Hematopoietic multipotent progenitor cell treated with erythropoietin and hydrocortisone succinate and interleukin-3 and kit ligand, for 8 days (in vitro differentiated cells): ENCODE measurements at regions not wholly inside any gene's neighbourhood (a gene's known extent, or its start where the extent isn't known, plus 50 kb on each side); places are given as distances from the start of the nearest gene placed in this dataset.
"Not testable (repeated sequence)": the region's sequence is repeated elsewhere in the genome, so short reads cannot be mapped to it uniquely, and the experiment has no call there.

ENCODE experiments used
- DNase-seq: peaks from one replicate; pipeline ENCODE4 v3.0.0-alpha.2; 2015

GRCh38 chr16:63652091-63652490 is 1469.8 kb downstream of the CDH11 start:
- no peak for DNase-seq

- DNase-seq: no peak
Measured at GRCh38 chr16:63650550-63650949, 1471.3 kb downstream of the CDH11 start.

GRCh38 chr16:63633706-63634445 is 1488.0 kb downstream of the CDH11 start:
- DNase-seq: not testable (repeated sequence)

GRCh38 chr16:63629272-63629671 is 1492.6 kb downstream of the CDH11 start:
- DNase-seq: no peak

GRCh38 chr16:63628812-63629211 is 1493.1 kb downstream of the CDH11 start:
- no peak for DNase-seq

GRCh38 chr16:63625126-63625525 is 1496.7 kb downstream of the CDH11 start:
- DNase-seq: no peak

GRCh38 chr16:63623551-63624039 is 1498.3 kb downstream of the CDH11 start:
- no peak for DNase-seq

GRCh38 chr16:63618896-63619485 is 1502.9 kb downstream of the CDH11 start:
- DNase-seq: no peak

- no peak for DNase-seq
Measured at GRCh38 chr16:63617990-63618763, 1503.7 kb downstream of the CDH11 start.

- DNase-seq: no peak
Measured at GRCh38 chr16:63617047-63617989, 1504.5 kb downstream of the CDH11 start.

GRCh38 chr16:63614429-63614828 is 1507.4 kb downstream of the CDH11 start:
- DNase-seq: no peak

- no peak for DNase-seq
Measured at GRCh38 chr16:63613701-63614100, 1508.2 kb downstream of the CDH11 start.

GRCh38 chr16:63612462-63613227 is 1509.2 kb downstream of the CDH11 start:
- DNase-seq: no peak

- no peak for DNase-seq
Measured at GRCh38 chr16:63606778-63607177, 1515.1 kb downstream of the CDH11 start.

GRCh38 chr16:63602206-63602927 is 1519.5 kb downstream of the CDH11 start:
- DNase-seq: no peak

GRCh38 chr16:63596716-63597115 is 1525.1 kb downstream of the CDH11 start:
- no peak for DNase-seq

- no peak for DNase-seq
Measured at GRCh38 chr16:63592852-63593251, 1529.0 kb downstream of the CDH11 start.

- DNase-seq: no peak
Measured at GRCh38 chr16:63581570-63581969, 1540.3 kb downstream of the CDH11 start.

- DNase-seq: no peak
Measured at GRCh38 chr16:63578791-63579190, 1542.6 kb upstream of the CDH8 start.

- DNase-seq: no peak
Measured at GRCh38 chr16:63577891-63578290, 1541.7 kb upstream of the CDH8 start.

- DNase-seq: no peak
Measured at GRCh38 chr16:63575041-63575440, 1538.8 kb upstream of the CDH8 start.
